Suprapubic skin (tissue), 4 donors: ENCODE measurements at regions not wholly inside any gene's neighbourhood (a gene's known extent, or its start where the extent isn't known, plus 50 kb on each side); places are given as distances from the start of the nearest gene placed in this dataset.

ENCODE experiments used
- EP300 ChIP-seq: sonication (generic); formaldehyde crosslinking; IDR thresholded peaks from one replicate; pipeline ENCODE4 v1.6.1; 2017; ENCODE audit warnings: antibody characterized with exemption
- POLR2A ChIP-seq, 2 donors: fragments of 450-650 bp; IDR thresholded peaks; one replicate each; pipeline ENCODE4 v1.6.1; 2017; ENCODE audit warnings: antibody characterized with exemption in 2 of 2, mild to moderate bottlenecking in 2 of 2, moderate library complexity in 2 of 2
- POLR2AphosphoS5 ChIP-seq, 3 donors: sonication (generic); formaldehyde crosslinking; IDR thresholded peaks; one replicate each; pipeline ENCODE4 v1.6.1; 2017; ENCODE audit warnings: antibody characterized with exemption in 3 of 3
- TF ChIP-seq, protein P1 (sequence below), 2 donors: fragments of 200-600 bp in 1 of 2; fragments of 450-650 bp in 1 of 2; sonication (generic) in 1 of 2; IDR thresholded peaks; one replicate each; pipeline ENCODE4 v1.5.1; 2016 to 2019; ENCODE audit warnings: antibody characterized with exemption in 2 of 2, mild to moderate bottlenecking in 1 of 2, moderate library complexity in 1 of 2

DNA sequence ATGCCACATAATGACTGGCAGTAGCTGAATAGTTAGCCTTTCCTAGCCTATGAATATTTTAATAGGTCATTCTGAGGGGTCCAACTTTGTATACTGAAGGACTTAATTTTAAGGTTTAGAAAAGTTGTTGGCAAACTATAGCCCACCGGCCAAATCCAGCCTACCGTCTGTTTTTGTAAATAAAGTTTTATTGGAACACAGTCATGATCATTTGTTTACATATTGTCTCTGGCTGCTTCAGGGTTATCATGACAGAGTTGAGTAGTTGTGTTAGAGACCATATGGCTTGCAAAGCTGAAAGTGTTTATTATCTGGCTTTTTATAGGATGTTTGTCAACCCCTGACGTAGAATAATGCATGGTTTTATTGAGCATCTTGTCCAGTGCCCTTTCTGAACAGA lies 73.4 kb downstream of the NTMT2 start:
- TF ChIP-seq POLR2AphosphoS5 (IDR thresholded peaks at IDR 0.05) (no peak), POLR2A (IDR thresholded peaks at IDR 0.05) (no peak), EP300 (no peak)
- TF ChIP-seq, protein P1, sequence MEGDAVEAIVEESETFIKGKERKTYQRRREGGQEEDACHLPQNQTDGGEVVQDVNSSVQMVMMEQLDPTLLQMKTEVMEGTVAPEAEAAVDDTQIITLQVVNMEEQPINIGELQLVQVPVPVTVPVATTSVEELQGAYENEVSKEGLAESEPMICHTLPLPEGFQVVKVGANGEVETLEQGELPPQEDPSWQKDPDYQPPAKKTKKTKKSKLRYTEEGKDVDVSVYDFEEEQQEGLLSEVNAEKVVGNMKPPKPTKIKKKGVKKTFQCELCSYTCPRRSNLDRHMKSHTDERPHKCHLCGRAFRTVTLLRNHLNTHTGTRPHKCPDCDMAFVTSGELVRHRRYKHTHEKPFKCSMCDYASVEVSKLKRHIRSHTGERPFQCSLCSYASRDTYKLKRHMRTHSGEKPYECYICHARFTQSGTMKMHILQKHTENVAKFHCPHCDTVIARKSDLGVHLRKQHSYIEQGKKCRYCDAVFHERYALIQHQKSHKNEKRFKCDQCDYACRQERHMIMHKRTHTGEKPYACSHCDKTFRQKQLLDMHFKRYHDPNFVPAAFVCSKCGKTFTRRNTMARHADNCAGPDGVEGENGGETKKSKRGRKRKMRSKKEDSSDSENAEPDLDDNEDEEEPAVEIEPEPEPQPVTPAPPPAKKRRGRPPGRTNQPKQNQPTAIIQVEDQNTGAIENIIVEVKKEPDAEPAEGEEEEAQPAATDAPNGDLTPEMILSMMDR (IDR thresholded peaks at IDR 0.05): no peak
